OCI-LY7 (cell line): ENCODE measurements at regions not wholly inside any gene's neighbourhood (a gene's known extent, or its start where the extent isn't known, plus 50 kb on each side); places are given as distances from the start of the nearest gene placed in this dataset.

Experiments used
- BruUV-seq: library from RNA; stranded (reverse); fragments of 400-500 nt; replicated peaks from 2 replicates; lab custom pipeline; 2021; lab: Mats Ljungman, UMichigan
- CTCF ChIA-PET: fragments of 300-600 bp; sonication (Branson Sonifier 250); formaldehyde crosslinking; loops from one replicate; lab custom pipeline; 2022; ENCODE audit warnings: antibody characterized with exemption; ENCODE audit not compliant: unreplicated experiment; lab: Charles Lee
- POLR2A ChIA-PET: fragments of 300-600 bp; sonication (Branson Sonifier 250); formaldehyde crosslinking; loops from one replicate; lab custom pipeline; 2022; ENCODE audit warnings: antibody characterized with exemption; lab: Charles Lee
- DNase-seq: peaks from one replicate; pipeline ENCODE4 v3.0.0-alpha.2; 2015; ENCODE audit warnings: low spot score
- H2AFZ ChIP-seq: fragments of 200-600 bp; sonication (generic), shearing (Covaris generic); 2 replicates; pipeline ENCODE4 v1.6.1; 2014; ENCODE audit warnings: mild to moderate bottlenecking, antibody characterized with exemption, low read length, moderate library complexity
- H3K27ac ChIP-seq: fragments of 200-600 bp; sonication (generic); 2 replicates; pipeline ENCODE4 v1.5.1; 2014; ENCODE audit warnings: mixed run types, low read depth, mild to moderate bottlenecking, moderate library complexity, low read length, inconsistent platforms; ENCODE audit not compliant: poor library complexity, severe bottlenecking
- H3K36me3 ChIP-seq: fragments of 200-600 bp; sonication (generic); 2 replicates; pipeline ENCODE4 v1.6.1; 2014; ENCODE audit warnings: mild to moderate bottlenecking, antibody characterized with exemption, low read length, moderate library complexity, mixed read lengths; ENCODE audit not compliant: insufficient read depth
- H3K4me1 ChIP-seq: fragments of 200-600 bp; sonication (generic); 2 replicates; pipeline ENCODE4 v1.5.1; 2014; ENCODE audit warnings: mild to moderate bottlenecking, low read length; ENCODE audit not compliant: insufficient read depth, poor library complexity, severe bottlenecking
- H3K4me2 ChIP-seq: fragments of 200-600 bp; sonication (generic); 2 replicates; pipeline ENCODE4 v1.6.1; 2014; ENCODE audit warnings: mild to moderate bottlenecking, low read length
- H3K4me3 ChIP-seq: fragments of 200-600 bp; sonication (generic); 2 replicates; pipeline ENCODE4 v1.5.1; 2014; ENCODE audit warnings: mild to moderate bottlenecking, low read depth, low read length; ENCODE audit not compliant: poor library complexity, severe bottlenecking
- H3K79me2 ChIP-seq: fragments of 200-600 bp; sonication (generic); 2 replicates; pipeline ENCODE4 v1.6.1; 2016; ENCODE audit warnings: low read depth, mild to moderate bottlenecking, low read length, moderate library complexity, mixed read lengths; ENCODE audit not compliant: insufficient read depth
- H3K9me2 ChIP-seq: fragments of 200-600 bp; sonication (generic); 2 replicates; pipeline ENCODE4 v1.6.1; 2016; ENCODE audit warnings: mild to moderate bottlenecking, low read length, mixed read lengths; ENCODE audit not compliant: insufficient read depth
- H3K9me3 ChIP-seq: fragments of 200-600 bp; sonication (generic); 2 replicates; pipeline ENCODE4 v1.6.1; 2014; ENCODE audit warnings: mild to moderate bottlenecking, mixed run types, low read length, mixed read lengths
- H4K20me1 ChIP-seq: fragments of 200-600 bp; sonication (generic); 2 replicates; pipeline ENCODE4 v1.6.1; 2014; ENCODE audit warnings: mild to moderate bottlenecking, antibody characterized with exemption, low read length, moderate library complexity, mixed read lengths; ENCODE audit not compliant: insufficient read depth
- EZH2phosphoT487 ChIP-seq: fragments of 200-600 bp; sonication (generic); IDR thresholded peaks from 2 replicates; pipeline ENCODE4 v1.6.1; 2018; ENCODE audit warnings: low read depth, borderline replicate concordance, mild to moderate bottlenecking, mixed run types, antibody characterized with exemption, low read length, moderate library complexity, mixed read lengths
- intact Hi-C: fragments of 100-400 bp; cut with micrococcal nuclease; formaldehyde crosslinking; loops from one replicate; pipeline ENCODE4 v1.10.0; 2022; ENCODE audit not compliant: unreplicated experiment
- TF ChIP-seq, protein P1 (sequence below): fragments of 200-600 bp; sonication (generic); conservative IDR thresholded peaks from 2 replicates; pipeline ENCODE4 v1.5.1; 2014; ENCODE audit warnings: mild to moderate bottlenecking, antibody characterized with exemption, low read length, moderate library complexity, mixed read lengths

DNA sequence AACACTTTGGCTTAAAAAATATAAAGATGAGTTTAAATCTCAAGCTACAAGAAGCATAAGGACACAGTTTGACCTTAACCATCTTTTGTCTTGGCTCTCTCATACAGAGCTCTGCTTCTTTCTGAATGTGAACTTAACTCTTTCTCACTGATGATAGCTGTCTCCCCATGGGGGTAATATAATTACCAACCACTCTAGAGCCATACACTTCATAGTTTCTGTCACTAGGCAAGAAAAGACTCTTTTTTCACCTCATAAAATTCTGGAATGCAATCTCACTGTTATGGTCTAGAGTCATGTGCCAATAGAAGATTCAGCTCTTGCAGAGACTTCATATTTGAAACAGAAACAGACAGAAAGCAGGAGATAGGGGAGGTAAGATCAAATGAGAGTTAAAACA is 481.7 kb upstream of the AGA start:
- ChIA-PET CTCF (no interaction called here), POLR2A (no interaction called here)
- no peak for DNase-seq
- H3K27ac ChIP-seq, result no peak overlapping the region
- no peaks in the 10 kb centered on the region for H3K36me3 ChIP-seq
- H2AFZ ChIP-seq, result no peak overlapping the region
- H3K9me2 ChIP-seq, result no peaks in the 10 kb centered on the region
- H3K4me3 ChIP-seq, result no peak overlapping the region
- no peaks in the 10 kb centered on the region for H4K20me1 ChIP-seq
- no peak overlapping the region for H3K4me2 ChIP-seq
- no TSS peak for BruUV-seq
- H3K4me1 ChIP-seq, result no peaks in the 10 kb centered on the region
- intact Hi-C loops, result no loop called here
- H3K79me2 ChIP-seq, result no peaks in the 10 kb centered on the region
- no peak for TF ChIP-seq EZH2phosphoT487
- TF ChIP-seq, protein P1, sequence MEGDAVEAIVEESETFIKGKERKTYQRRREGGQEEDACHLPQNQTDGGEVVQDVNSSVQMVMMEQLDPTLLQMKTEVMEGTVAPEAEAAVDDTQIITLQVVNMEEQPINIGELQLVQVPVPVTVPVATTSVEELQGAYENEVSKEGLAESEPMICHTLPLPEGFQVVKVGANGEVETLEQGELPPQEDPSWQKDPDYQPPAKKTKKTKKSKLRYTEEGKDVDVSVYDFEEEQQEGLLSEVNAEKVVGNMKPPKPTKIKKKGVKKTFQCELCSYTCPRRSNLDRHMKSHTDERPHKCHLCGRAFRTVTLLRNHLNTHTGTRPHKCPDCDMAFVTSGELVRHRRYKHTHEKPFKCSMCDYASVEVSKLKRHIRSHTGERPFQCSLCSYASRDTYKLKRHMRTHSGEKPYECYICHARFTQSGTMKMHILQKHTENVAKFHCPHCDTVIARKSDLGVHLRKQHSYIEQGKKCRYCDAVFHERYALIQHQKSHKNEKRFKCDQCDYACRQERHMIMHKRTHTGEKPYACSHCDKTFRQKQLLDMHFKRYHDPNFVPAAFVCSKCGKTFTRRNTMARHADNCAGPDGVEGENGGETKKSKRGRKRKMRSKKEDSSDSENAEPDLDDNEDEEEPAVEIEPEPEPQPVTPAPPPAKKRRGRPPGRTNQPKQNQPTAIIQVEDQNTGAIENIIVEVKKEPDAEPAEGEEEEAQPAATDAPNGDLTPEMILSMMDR, result no peak
- no peaks in the 10 kb centered on the region for H3K9me3 ChIP-seq

DNA sequence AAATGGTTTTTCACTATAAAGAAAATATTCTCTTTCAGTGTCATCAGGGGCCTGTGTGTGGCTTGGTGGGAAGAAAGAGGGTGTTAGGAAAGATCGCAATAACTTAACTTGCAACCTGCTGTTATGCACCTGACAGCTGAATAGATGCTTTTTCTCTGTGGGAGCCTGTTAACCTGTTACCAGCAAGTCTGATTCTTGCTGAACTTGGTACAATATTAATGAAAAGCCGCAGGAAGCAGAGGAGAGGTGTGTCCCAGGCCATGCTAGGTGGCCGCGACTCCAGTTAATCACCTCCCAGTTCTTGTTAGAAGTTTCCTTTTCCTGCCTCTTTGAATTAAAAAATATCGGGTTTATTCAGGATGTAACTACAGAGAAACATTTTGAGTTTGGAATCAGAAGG is 494.8 kb upstream of the AGA start:
- no peak overlapping the region for H3K27ac ChIP-seq
- TF ChIP-seq, protein P1, result no peak
- TF ChIP-seq EZH2phosphoT487, result no peak
- no peaks in the 10 kb centered on the region for H3K36me3 ChIP-seq
- intact Hi-C loops, result no loop called here
- no peaks in the 10 kb centered on the region for H3K4me1 ChIP-seq
- no peak for DNase-seq
- no peak overlapping the region for H2AFZ ChIP-seq
- CTCF ChIA-PET, result no interaction called here
- H3K4me2 ChIP-seq, result no peak overlapping the region
- POLR2A ChIA-PET, result no interaction called here
- no peaks in the 10 kb centered on the region for H3K79me2 ChIP-seq
- BruUV-seq, result no TSS peak
- no peak overlapping the region for H3K4me3 ChIP-seq
- no peaks in the 10 kb centered on the region for H3K9me2 ChIP-seq
- no peaks in the 10 kb centered on the region for H4K20me1 ChIP-seq
- H3K9me3 ChIP-seq, result no peaks in the 10 kb centered on the region

DNA sequence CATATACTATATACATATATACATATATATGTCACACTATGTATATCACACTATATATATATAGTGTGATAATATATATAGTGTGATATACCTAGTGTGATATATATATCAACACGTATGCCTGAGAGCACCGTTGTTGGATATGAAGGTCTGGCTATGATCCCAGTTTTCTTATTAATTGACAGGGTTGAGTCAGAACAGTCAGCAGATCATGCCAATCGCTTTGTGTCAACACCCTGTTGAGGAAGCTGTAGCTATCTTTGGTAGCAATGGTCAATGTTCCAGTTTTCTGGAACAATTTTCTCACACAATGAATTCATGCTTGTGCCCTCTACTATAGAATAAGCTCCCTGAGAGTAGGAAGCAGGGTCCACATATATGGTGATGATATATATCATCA is 496.0 kb upstream of the AGA start:
- no peak for DNase-seq
- no peak for TF ChIP-seq EZH2phosphoT487
- TF ChIP-seq, protein P1, result no peak
- Histone ChIP-seq H3K9me3 (no peaks in the 10 kb centered on the region), H2AFZ (no peak overlapping the region), H3K9me2 (no peaks in the 10 kb centered on the region), H3K36me3 (no peaks in the 10 kb centered on the region), H3K79me2 (no peaks in the 10 kb centered on the region), H3K4me2 (no peak overlapping the region), H3K4me3 (no peak overlapping the region), H3K4me1 (no peaks in the 10 kb centered on the region), H3K27ac (no peak overlapping the region), H4K20me1 (no peaks in the 10 kb centered on the region)
- no TSS peak for BruUV-seq
- intact Hi-C loops, result no loop called here
- ChIA-PET CTCF (no interaction called here), POLR2A (interaction anchor here (0.5 kb wide), 1 partner anchor 13 kb away, joined by 3 read pairs; no protein-coding TSS in a partner anchor)
